HEK293 (cell line): ENCODE measurements at regions not wholly inside any gene's neighbourhood (a gene's known extent, or its start where the extent isn't known, plus 50 kb on each side); places are given as distances from the start of the nearest gene placed in this dataset.

Experiments used
- CTCF ChIA-PET: fragments of 350-600 bp; formaldehyde crosslinking; extraction: SDS; loops from one replicate; lab custom pipeline; 2021; ENCODE audit warnings: antibody characterized with exemption; lab: Yijun Ruan, JAX
- POLR2A ChIA-PET: fragments of 300-600 bp; formaldehyde crosslinking; extraction: SDS; loops from one replicate; lab custom pipeline; 2020; ENCODE audit warnings: antibody characterized with exemption, inconsistent platforms; lab: Yijun Ruan, JAX
- H3K27ac ChIP-seq: fragments of 200-500 bp; sonication (Bioruptor generic); 2 replicates; pipeline ENCODE4 v1.5.1; 2014; ENCODE audit warnings: low read depth, low read length, control low read depth, inconsistent platforms; ENCODE audit errors: extremely low read depth
- H3K36me3 ChIP-seq, 2 experiments: fragments of 200-500 bp in 1 of 2; sonication (Bioruptor generic) in 1 of 2; 1 replicate in 1 of 2; 2 replicates in 1 of 2; pipeline ENCODE4 v1.5.1; 2014 to 2017; ENCODE audit warnings: inconsistent platforms in 2 of 2, low read length in 2 of 2; ENCODE audit not compliant: control insufficient read depth in 2 of 2, insufficient read depth in 1 of 2
- H3K4me1 ChIP-seq: fragments of 200-500 bp; sonication (Bioruptor generic); 2 replicates; pipeline ENCODE4 v1.5.1; 2014; ENCODE audit warnings: mild to moderate bottlenecking, low read length, inconsistent platforms; ENCODE audit not compliant: control insufficient read depth, insufficient read depth
- H3K4me3 ChIP-seq: 2 replicates; pipeline ENCODE4 v1.5.1; 2011; ENCODE audit warnings: low read depth, mild to moderate bottlenecking, control low read depth, low read length, moderate library complexity
- H3K9me3 ChIP-seq: fragments of 200-500 bp; sonication (Bioruptor generic); 2 replicates; pipeline ENCODE4 v1.5.1; 2014; ENCODE audit warnings: low read depth, low read length, inconsistent platforms; ENCODE audit not compliant: control insufficient read depth, insufficient read depth
- SP7 ChIP-seq: fragments of 450-650 bp; formaldehyde crosslinking; IDR thresholded peaks from 2 replicates; pipeline ENCODE4 v1.5.1; 2016; ENCODE audit warnings: missing biosample characterization, missing genetic modification characterization
- WT1 ChIP-seq: fragments of 450-650 bp; formaldehyde crosslinking; IDR thresholded peaks from 2 replicates; pipeline ENCODE4 v1.5.1; 2016; ENCODE audit warnings: missing biosample characterization, missing genetic modification characterization
- ZBTB21 ChIP-seq: fragments of 450-650 bp; formaldehyde crosslinking; IDR thresholded peaks from 2 replicates; pipeline ENCODE4 v1.5.1; 2017; ENCODE audit warnings: missing biosample characterization, missing genetic modification characterization
- ZNF112 ChIP-seq: fragments of 450-650 bp; formaldehyde crosslinking; IDR thresholded peaks from 2 replicates; pipeline ENCODE4 v1.5.0; 2017; ENCODE audit warnings: missing biosample characterization, missing genetic modification characterization
- ZNF132 ChIP-seq: fragments of 450-650 bp; formaldehyde crosslinking; IDR thresholded peaks from 2 replicates; pipeline ENCODE4 v1.5.1; 2017; ENCODE audit warnings: missing biosample characterization, missing genetic modification characterization, borderline replicate concordance
- ZNF133 ChIP-seq: fragments of 450-650 bp; formaldehyde crosslinking; IDR thresholded peaks from 2 replicates; pipeline ENCODE4 v1.5.1; 2016; ENCODE audit warnings: missing biosample characterization, missing genetic modification characterization
- ZNF157 ChIP-seq: fragments of 450-650 bp; formaldehyde crosslinking; IDR thresholded peaks from 2 replicates; pipeline ENCODE4 v1.5.1; 2016; ENCODE audit warnings: missing biosample characterization, missing genetic modification characterization
- ZNF2 ChIP-seq: fragments of 450-650 bp; formaldehyde crosslinking; IDR thresholded peaks from 2 replicates; pipeline ENCODE4 v1.5.1; 2016; ENCODE audit warnings: missing biosample characterization, missing genetic modification characterization
- ZNF24 ChIP-seq: fragments of 450-650 bp; formaldehyde crosslinking; IDR thresholded peaks from 2 replicates; pipeline ENCODE4 v1.5.1; 2016; ENCODE audit warnings: missing biosample characterization, missing genetic modification characterization
- ZNF266 ChIP-seq: fragments of 450-650 bp; formaldehyde crosslinking; IDR thresholded peaks from 2 replicates; pipeline ENCODE4 v1.5.1; 2016; ENCODE audit warnings: missing biosample characterization, missing genetic modification characterization, low read depth
- ZNF354C ChIP-seq: fragments of 450-650 bp; formaldehyde crosslinking; IDR thresholded peaks from 2 replicates; pipeline ENCODE4 v1.5.1; 2016; ENCODE audit warnings: missing biosample characterization, missing genetic modification characterization, low read depth, borderline replicate concordance
- ZNF37A ChIP-seq: fragments of 450-650 bp; IDR thresholded peaks from 2 replicates; pipeline ENCODE4 v1.5.1; 2018; ENCODE audit warnings: missing biosample characterization, missing genetic modification characterization
- ZNF48 ChIP-seq: fragments of 450-650 bp; formaldehyde crosslinking; IDR thresholded peaks from 2 replicates; pipeline ENCODE4 v1.5.1; 2016; ENCODE audit warnings: missing biosample characterization, missing genetic modification characterization
- ZNF521 ChIP-seq: fragments of 450-650 bp; formaldehyde crosslinking; IDR thresholded peaks from 2 replicates; pipeline ENCODE4 v1.5.1; 2017; ENCODE audit warnings: missing biosample characterization, mild to moderate bottlenecking, missing genetic modification characterization
- ZNF561 ChIP-seq: fragments of 450-650 bp; IDR thresholded peaks from 2 replicates; pipeline ENCODE4 v1.5.1; 2018; ENCODE audit warnings: missing biosample characterization, missing genetic modification characterization, borderline replicate concordance
- ZNF837 ChIP-seq: fragments of 450-650 bp; formaldehyde crosslinking; IDR thresholded peaks from 2 replicates; pipeline ENCODE4 v1.5.1; 2016; ENCODE audit warnings: missing biosample characterization, missing genetic modification characterization
- ZSCAN23 ChIP-seq: fragments of 450-650 bp; formaldehyde crosslinking; IDR thresholded peaks from 2 replicates; pipeline ENCODE4 v1.5.1; 2016; ENCODE audit warnings: missing biosample characterization, missing genetic modification characterization
- TF ChIP-seq, protein P1 (sequence below): fragments of 450-650 bp; formaldehyde crosslinking; IDR thresholded peaks from 2 replicates; pipeline ENCODE4 v1.5.1; 2016; ENCODE audit warnings: missing biosample characterization, missing genetic modification characterization
- TF ChIP-seq, protein P2 (sequence below): fragments of 450-650 bp; formaldehyde crosslinking; IDR thresholded peaks from 2 replicates; pipeline ENCODE4 v1.5.1; 2017; ENCODE audit warnings: missing biosample characterization, missing genetic modification characterization
- TF ChIP-seq, protein P3 (sequence below): fragments of 450-650 bp; formaldehyde crosslinking; optimal IDR thresholded peaks from 2 replicates; pipeline ENCODE3; 2016; ENCODE audit warnings: missing biosample characterization, mild to moderate bottlenecking, missing genetic modification characterization
- TF ChIP-seq, protein P4 (sequence below): fragments of 450-650 bp; formaldehyde crosslinking; IDR thresholded peaks from 2 replicates; pipeline ENCODE4 v1.5.1; 2016; ENCODE audit warnings: missing biosample characterization, missing genetic modification characterization, borderline replicate concordance
- TF ChIP-seq, protein P5 (sequence below): fragments of 450-650 bp; formaldehyde crosslinking; IDR thresholded peaks from 2 replicates; pipeline ENCODE4 v1.5.1; 2016; ENCODE audit warnings: missing biosample characterization, missing genetic modification characterization

DNA sequence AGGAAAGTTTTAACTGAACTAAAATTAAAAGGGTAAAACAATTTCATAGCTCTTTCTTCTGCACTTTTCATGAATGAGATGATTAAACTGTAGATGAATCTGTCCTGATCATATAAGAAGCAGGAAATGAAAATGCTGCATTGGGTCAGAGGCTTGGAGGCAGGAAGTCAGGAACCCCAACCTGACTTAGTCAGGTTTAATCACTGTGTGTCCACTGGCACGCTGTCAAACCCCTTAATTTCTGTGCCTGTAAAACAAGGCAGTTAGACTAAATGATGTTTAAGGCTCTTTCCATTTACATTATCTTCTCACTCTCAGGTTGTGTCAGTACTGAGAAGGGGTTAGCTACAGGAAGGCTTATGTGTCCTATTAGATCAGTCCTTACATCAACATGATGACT, 193.3 kb upstream of the TTC14 start (continued):
- TF ChIP-seq, protein P1, sequence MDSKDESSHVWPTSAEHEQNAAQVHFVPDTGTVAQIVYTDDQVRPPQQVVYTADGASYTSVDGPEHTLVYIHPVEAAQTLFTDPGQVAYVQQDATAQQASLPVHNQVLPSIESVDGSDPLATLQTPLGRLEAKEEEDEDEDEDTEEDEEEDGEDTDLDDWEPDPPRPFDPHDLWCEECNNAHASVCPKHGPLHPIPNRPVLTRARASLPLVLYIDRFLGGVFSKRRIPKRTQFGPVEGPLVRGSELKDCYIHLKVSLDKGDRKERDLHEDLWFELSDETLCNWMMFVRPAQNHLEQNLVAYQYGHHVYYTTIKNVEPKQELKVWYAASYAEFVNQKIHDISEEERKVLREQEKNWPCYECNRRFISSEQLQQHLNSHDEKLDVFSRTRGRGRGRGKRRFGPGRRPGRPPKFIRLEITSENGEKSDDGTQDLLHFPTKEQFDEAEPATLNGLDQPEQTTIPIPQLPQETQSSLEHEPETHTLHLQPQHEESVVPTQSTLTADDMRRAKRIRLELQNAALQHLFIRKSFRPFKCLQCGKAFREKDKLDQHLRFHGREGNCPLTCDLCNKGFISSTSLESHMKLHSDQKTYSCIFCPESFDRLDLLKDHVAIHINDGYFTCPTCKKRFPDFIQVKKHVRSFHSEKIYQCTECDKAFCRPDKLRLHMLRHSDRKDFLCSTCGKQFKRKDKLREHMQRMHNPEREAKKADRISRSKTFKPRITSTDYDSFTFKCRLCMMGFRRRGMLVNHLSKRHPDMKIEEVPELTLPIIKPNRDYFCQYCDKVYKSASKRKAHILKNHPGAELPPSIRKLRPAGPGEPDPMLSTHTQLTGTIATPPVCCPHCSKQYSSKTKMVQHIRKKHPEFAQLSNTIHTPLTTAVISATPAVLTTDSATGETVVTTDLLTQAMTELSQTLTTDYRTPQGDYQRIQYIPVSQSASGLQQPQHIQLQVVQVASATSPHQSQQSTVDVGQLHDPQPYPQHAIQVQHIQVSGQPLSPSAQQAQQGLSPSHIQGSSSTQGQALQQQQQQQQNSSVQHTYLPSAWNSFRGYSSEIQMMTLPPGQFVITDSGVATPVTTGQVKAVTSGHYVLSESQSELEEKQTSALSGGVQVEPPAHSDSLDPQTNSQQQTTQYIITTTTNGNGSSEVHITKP (tag by site-specific recombination): no peak
- no peak for TF ChIP-seq ZNF266 (tag by site-specific recombination)

DNA sequence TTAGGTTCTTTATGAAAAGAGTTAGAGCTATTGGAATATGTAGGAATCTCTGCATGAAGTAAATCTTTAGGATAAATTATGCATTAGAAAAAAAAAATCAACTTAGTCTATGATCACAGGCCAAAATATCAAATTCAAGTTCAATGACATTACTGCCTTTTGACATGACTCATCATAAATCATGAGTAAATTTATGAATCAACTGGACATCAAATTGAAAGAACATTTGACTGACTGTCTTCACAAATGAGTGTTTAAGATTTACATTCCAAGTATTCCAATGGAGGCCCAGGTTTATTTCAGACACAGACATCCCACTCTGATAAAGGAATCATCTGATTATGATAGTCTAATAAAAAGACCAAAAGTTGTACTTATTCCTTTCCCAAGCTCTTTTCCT, 192.8 kb upstream of the TTC14 start:
- H3K4me3 ChIP-seq: no peak overlapping the region
- TF ChIP-seq ZSCAN23 (tag by site-specific recombination) (no peak), ZNF157 (tag by site-specific recombination) (no peak), ZNF561 (no peak), ZNF133 (tag by site-specific recombination) (no peak), ZNF37A (tag by site-specific recombination) (no peak), WT1 (tag by site-specific recombination) (no peak), ZNF112 (tag by site-specific recombination) (no peak), ZNF24 (tag by site-specific recombination) (no peak), ZNF2 (tag by site-specific recombination) (no peak), SP7 (tag by site-specific recombination) (no peak), ZNF132 (tag by site-specific recombination) (no peak), ZNF521 (tag by site-specific recombination) (no peak), ZNF48 (no peak), ZNF354C (no peak), ZNF837 (no peak), ZBTB21 (tag by site-specific recombination) (no peak)
- TF ChIP-seq, protein P2, sequence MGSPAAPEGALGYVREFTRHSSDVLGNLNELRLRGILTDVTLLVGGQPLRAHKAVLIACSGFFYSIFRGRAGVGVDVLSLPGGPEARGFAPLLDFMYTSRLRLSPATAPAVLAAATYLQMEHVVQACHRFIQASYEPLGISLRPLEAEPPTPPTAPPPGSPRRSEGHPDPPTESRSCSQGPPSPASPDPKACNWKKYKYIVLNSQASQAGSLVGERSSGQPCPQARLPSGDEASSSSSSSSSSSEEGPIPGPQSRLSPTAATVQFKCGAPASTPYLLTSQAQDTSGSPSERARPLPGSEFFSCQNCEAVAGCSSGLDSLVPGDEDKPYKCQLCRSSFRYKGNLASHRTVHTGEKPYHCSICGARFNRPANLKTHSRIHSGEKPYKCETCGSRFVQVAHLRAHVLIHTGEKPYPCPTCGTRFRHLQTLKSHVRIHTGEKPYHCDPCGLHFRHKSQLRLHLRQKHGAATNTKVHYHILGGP: no peak
- TF ChIP-seq, protein P3, sequence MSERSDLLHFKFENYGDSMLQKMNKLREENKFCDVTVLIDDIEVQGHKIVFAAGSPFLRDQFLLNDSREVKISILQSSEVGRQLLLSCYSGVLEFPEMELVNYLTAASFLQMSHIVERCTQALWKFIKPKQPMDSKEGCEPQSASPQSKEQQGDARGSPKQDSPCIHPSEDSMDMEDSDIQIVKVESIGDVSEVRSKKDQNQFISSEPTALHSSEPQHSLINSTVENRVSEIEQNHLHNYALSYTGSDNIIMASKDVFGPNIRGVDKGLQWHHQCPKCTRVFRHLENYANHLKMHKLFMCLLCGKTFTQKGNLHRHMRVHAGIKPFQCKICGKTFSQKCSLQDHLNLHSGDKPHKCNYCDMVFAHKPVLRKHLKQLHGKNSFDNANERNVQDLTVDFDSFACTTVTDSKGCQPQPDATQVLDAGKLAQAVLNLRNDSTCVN (tag by site-specific recombination): no peak
- TF ChIP-seq, protein P4, sequence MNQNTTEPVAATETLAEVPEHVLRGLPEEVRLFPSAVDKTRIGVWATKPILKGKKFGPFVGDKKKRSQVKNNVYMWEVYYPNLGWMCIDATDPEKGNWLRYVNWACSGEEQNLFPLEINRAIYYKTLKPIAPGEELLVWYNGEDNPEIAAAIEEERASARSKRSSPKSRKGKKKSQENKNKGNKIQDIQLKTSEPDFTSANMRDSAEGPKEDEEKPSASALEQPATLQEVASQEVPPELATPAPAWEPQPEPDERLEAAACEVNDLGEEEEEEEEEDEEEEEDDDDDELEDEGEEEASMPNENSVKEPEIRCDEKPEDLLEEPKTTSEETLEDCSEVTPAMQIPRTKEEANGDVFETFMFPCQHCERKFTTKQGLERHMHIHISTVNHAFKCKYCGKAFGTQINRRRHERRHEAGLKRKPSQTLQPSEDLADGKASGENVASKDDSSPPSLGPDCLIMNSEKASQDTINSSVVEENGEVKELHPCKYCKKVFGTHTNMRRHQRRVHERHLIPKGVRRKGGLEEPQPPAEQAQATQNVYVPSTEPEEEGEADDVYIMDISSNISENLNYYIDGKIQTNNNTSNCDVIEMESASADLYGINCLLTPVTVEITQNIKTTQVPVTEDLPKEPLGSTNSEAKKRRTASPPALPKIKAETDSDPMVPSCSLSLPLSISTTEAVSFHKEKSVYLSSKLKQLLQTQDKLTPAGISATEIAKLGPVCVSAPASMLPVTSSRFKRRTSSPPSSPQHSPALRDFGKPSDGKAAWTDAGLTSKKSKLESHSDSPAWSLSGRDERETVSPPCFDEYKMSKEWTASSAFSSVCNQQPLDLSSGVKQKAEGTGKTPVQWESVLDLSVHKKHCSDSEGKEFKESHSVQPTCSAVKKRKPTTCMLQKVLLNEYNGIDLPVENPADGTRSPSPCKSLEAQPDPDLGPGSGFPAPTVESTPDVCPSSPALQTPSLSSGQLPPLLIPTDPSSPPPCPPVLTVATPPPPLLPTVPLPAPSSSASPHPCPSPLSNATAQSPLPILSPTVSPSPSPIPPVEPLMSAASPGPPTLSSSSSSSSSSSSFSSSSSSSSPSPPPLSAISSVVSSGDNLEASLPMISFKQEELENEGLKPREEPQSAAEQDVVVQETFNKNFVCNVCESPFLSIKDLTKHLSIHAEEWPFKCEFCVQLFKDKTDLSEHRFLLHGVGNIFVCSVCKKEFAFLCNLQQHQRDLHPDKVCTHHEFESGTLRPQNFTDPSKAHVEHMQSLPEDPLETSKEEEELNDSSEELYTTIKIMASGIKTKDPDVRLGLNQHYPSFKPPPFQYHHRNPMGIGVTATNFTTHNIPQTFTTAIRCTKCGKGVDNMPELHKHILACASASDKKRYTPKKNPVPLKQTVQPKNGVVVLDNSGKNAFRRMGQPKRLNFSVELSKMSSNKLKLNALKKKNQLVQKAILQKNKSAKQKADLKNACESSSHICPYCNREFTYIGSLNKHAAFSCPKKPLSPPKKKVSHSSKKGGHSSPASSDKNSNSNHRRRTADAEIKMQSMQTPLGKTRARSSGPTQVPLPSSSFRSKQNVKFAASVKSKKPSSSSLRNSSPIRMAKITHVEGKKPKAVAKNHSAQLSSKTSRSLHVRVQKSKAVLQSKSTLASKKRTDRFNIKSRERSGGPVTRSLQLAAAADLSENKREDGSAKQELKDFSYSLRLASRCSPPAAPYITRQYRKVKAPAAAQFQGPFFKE (tag by site-specific recombination): no peak
- TF ChIP-seq, protein P5, sequence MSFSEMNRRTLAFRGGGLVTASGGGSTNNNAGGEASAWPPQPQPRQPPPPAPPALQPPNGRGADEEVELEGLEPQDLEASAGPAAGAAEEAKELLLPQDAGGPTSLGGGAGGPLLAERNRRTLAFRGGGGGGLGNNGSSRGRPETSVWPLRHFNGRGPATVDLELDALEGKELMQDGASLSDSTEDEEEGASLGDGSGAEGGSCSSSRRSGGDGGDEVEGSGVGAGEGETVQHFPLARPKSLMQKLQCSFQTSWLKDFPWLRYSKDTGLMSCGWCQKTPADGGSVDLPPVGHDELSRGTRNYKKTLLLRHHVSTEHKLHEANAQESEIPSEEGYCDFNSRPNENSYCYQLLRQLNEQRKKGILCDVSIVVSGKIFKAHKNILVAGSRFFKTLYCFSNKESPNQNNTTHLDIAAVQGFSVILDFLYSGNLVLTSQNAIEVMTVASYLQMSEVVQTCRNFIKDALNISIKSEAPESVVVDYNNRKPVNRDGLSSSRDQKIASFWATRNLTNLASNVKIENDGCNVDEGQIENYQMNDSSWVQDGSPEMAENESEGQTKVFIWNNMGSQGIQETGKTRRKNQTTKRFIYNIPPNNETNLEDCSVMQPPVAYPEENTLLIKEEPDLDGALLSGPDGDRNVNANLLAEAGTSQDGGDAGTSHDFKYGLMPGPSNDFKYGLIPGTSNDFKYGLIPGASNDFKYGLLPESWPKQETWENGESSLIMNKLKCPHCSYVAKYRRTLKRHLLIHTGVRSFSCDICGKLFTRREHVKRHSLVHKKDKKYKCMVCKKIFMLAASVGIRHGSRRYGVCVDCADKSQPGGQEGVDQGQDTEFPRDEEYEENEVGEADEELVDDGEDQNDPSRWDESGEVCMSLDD (tag by site-specific recombination): no peak
- H3K27ac ChIP-seq: no peak overlapping the region
- H3K9me3 ChIP-seq: no peaks in the 10 kb centered on the region
- CTCF ChIA-PET: no interaction called here
- H3K36me3 ChIP-seq: no peaks in the 10 kb centered on the region
- H3K4me1 ChIP-seq: no peaks in the 10 kb centered on the region
- POLR2A ChIA-PET: no interaction called here
